ENCODE measurements at regions not wholly inside any gene's neighbourhood (a gene's known extent, or its start where the extent isn't known, plus 50 kb on each side); places are given as distances from the start of the nearest gene placed in this dataset.

GRCh38 chr2:166573391-166573790 is 79.3 kb upstream of the SCN7A start:
- Histone ChIP-seq H3K4me1 (ENCODE audit: control insufficient read depth, insufficient read depth, low read length) (no peaks in the 10 kb centered on the region), H3K27me3 (ENCODE audit: control insufficient read depth, insufficient read depth, low read length) (no peaks in the 10 kb centered on the region), H3K36me3 (ENCODE audit: control insufficient read depth, insufficient read depth, low read length) (no peaks in the 10 kb centered on the region), H3K27ac (ENCODE audit: low read length) (no peak overlapping the region), H3K4me3 (ENCODE audit: low read length) (no peak overlapping the region), H3K9me3 (ENCODE audit: control insufficient read depth, insufficient read depth, low read length) (no peaks in the 10 kb centered on the region)
- peak; percentile 16 for DNase-seq (ENCODE audit: low read depth, low spot score)
- WGBS (ENCODE audit: insufficient coverage, insufficient read length), result no CpG with 5 or more reads among the region's 3 CpGs

DNA sequence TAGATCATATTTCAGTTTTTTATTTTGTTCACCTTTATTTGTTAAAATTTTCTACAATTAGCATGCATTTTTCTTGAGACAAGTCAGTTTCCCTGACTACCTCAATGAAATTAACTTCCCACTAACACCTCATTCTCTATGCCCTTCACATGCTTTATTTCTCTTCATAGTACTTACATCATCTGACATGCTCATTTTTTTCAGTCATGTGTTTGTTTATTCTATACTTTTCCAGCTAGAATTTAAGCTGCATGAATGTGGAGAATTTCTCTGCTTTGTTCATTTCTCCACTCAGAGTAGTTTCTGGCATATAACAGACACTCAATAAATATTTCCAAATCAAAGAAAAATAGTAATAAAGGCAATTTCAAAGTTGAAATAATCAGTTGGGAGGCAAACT is 78.9 kb upstream of the SCN7A start:
- H3K4me3 ChIP-seq (ENCODE audit: low read length), result no peak overlapping the region
- no peaks in the 10 kb centered on the region for H3K36me3 ChIP-seq (ENCODE audit: control insufficient read depth, insufficient read depth, low read length)
- H3K27ac ChIP-seq (ENCODE audit: low read length), result no peak overlapping the region
- H3K4me1 ChIP-seq (ENCODE audit: control insufficient read depth, insufficient read depth, low read length), result no peaks in the 10 kb centered on the region
- no peaks in the 10 kb centered on the region for H3K9me3 ChIP-seq (ENCODE audit: control insufficient read depth, insufficient read depth, low read length)
- no peak for DNase-seq (ENCODE audit: low read depth, low spot score)
- no peaks in the 10 kb centered on the region for H3K27me3 ChIP-seq (ENCODE audit: control insufficient read depth, insufficient read depth, low read length)

DNA sequence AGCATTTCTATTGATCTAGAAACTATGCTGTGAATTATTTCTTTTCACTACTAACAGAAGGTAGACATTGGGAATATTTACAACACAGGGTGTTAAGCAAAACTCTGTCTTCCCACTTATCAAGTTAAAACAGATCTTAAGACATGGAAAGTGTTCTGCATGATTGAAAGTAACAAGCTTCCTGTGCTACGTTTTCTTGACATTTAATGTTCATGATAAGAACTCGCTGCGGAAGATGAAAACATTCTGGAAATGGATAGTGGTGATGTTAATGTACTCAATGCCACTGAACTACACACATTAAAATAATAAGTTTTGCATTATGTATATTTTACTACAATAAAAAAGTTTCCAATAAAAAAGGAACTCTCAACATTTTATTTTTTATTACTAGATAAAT is 74.4 kb upstream of the SCN7A start:
- no CpG with 5 or more reads among the region's 3 CpGs for WGBS (ENCODE audit: insufficient coverage, insufficient read length)
- DNase-seq (ENCODE audit: low read depth, low spot score), result no peak
- H3K36me3 ChIP-seq (ENCODE audit: control insufficient read depth, insufficient read depth, low read length), result no peaks in the 10 kb centered on the region

GRCh38 chr2:166565501-166565900 is 71.5 kb upstream of the SCN7A start:
- no peak for DNase-seq (ENCODE audit: low read depth, low spot score)
- no peaks in the 10 kb centered on the region for H3K27me3 ChIP-seq (ENCODE audit: control insufficient read depth, insufficient read depth, low read length)
- WGBS (ENCODE audit: insufficient coverage, insufficient read length), result no CpG with 5 or more reads among the region's 3 CpGs
- H3K36me3 ChIP-seq (ENCODE audit: control insufficient read depth, insufficient read depth, low read length), result no peaks in the 10 kb centered on the region
- H3K4me3 ChIP-seq (ENCODE audit: low read length), result no peak overlapping the region
- H3K9me3 ChIP-seq (ENCODE audit: control insufficient read depth, insufficient read depth, low read length), result no peaks in the 10 kb centered on the region
- H3K4me1 ChIP-seq (ENCODE audit: control insufficient read depth, insufficient read depth, low read length), result no peaks in the 10 kb centered on the region
- no peak overlapping the region for H3K27ac ChIP-seq (ENCODE audit: low read length)

More for the DNA sequence above, 74.4 kb upstream of the SCN7A start:
- no peak overlapping the region for H3K27ac ChIP-seq (ENCODE audit: low read length)
- no peaks in the 10 kb centered on the region for H3K9me3 ChIP-seq (ENCODE audit: control insufficient read depth, insufficient read depth, low read length)
- no peak overlapping the region for H3K4me3 ChIP-seq (ENCODE audit: low read length)
- H3K27me3 ChIP-seq (ENCODE audit: control insufficient read depth, insufficient read depth, low read length), result no peaks in the 10 kb centered on the region
- H3K4me1 ChIP-seq (ENCODE audit: control insufficient read depth, insufficient read depth, low read length), result no peaks in the 10 kb centered on the region

GRCh38 chr2:166563894-166564293 is 69.8 kb upstream of the SCN7A start:
- no peaks in the 10 kb centered on the region for H3K4me1 ChIP-seq (ENCODE audit: control insufficient read depth, insufficient read depth, low read length)
- no CpG with 5 or more reads among the region's 2 CpGs for WGBS (ENCODE audit: insufficient coverage, insufficient read length)
- H3K27ac ChIP-seq (ENCODE audit: low read length), result no peak overlapping the region
- DNase-seq (ENCODE audit: low read depth, low spot score), result no peak
- H3K9me3 ChIP-seq (ENCODE audit: control insufficient read depth, insufficient read depth, low read length), result no peaks in the 10 kb centered on the region
- H3K4me3 ChIP-seq (ENCODE audit: low read length), result no peak overlapping the region
- no peaks in the 10 kb centered on the region for H3K27me3 ChIP-seq (ENCODE audit: control insufficient read depth, insufficient read depth, low read length)
- no peaks in the 10 kb centered on the region for H3K36me3 ChIP-seq (ENCODE audit: control insufficient read depth, insufficient read depth, low read length)

DNA sequence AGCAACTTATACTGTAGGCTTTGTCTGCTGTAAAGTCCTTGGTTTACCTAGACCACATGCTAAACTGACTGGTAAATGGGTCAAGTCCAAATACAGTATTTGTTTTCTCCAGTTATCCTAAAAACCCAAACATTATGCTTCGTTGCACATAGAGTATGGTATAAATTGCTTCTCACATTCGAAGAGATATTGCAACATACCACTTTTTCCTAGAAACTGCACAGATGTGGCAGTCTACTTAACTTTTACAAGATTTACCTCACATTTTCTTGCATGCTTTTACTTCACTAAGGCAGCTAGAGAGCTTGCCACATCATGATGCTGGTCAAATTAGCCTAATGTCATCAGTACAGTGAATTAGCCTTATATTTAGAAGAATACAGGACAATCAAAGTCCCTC is 66.0 kb upstream of the SCN7A start:
- no peaks in the 10 kb centered on the region for H3K27me3 ChIP-seq (ENCODE audit: control insufficient read depth, insufficient read depth, low read length)
- no peak for DNase-seq (ENCODE audit: low read depth, low spot score)
- H3K27ac ChIP-seq (ENCODE audit: low read length), result no peak overlapping the region
- H3K4me3 ChIP-seq (ENCODE audit: low read length), result no peak overlapping the region
- H3K36me3 ChIP-seq (ENCODE audit: control insufficient read depth, insufficient read depth, low read length), result no peaks in the 10 kb centered on the region
- H3K9me3 ChIP-seq (ENCODE audit: control insufficient read depth, insufficient read depth, low read length), result no peaks in the 10 kb centered on the region
- H3K4me1 ChIP-seq (ENCODE audit: control insufficient read depth, insufficient read depth, low read length), result no peaks in the 10 kb centered on the region
- WGBS (ENCODE audit: insufficient coverage, insufficient read length), result no CpG with 5 or more reads among the region's 2 CpGs

GRCh38 chr2:166550923-166551322 is 56.9 kb upstream of the SCN7A start:
- H3K27me3 ChIP-seq (ENCODE audit: control insufficient read depth, insufficient read depth, low read length), result no peaks in the 10 kb centered on the region
- no peaks in the 10 kb centered on the region for H3K9me3 ChIP-seq (ENCODE audit: control insufficient read depth, insufficient read depth, low read length)
- no peak overlapping the region for H3K27ac ChIP-seq (ENCODE audit: low read length)

DNA sequence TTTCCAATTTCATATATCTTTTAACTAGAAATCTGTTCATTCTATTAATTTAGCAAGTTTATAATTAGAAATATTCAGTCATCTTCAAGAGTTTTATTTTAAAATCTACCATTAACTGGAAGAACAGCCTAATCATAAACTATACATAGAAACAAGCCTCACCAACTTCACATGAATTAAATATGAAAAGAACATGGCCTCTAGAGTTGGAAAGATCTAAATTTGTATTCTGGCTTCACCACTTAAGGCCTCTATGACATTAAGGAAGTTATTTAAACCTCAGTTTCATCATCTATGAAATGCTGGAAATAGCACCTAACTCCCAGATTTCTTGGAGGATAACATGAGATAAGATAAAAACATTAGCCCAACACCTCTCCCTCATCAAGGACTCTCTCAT is 51.4 kb upstream of the SCN7A start:
- no peak for DNase-seq (ENCODE audit: low read depth, low spot score)
- Histone ChIP-seq H3K9me3 (ENCODE audit: control insufficient read depth, insufficient read depth, low read length) (no peaks in the 10 kb centered on the region), H3K27ac (ENCODE audit: low read length) (no peak overlapping the region), H3K27me3 (ENCODE audit: control insufficient read depth, insufficient read depth, low read length) (no peaks in the 10 kb centered on the region), H3K36me3 (ENCODE audit: control insufficient read depth, insufficient read depth, low read length) (no peaks in the 10 kb centered on the region), H3K4me1 (ENCODE audit: control insufficient read depth, insufficient read depth, low read length) (no peaks in the 10 kb centered on the region), H3K4me3 (ENCODE audit: low read length) (no peak overlapping the region)

More at GRCh38 chr2:166550923-166551322, 56.9 kb upstream of the SCN7A start:
- no peak overlapping the region for H3K4me3 ChIP-seq (ENCODE audit: low read length)
- no peak for DNase-seq (ENCODE audit: low read depth, low spot score)
- no peaks in the 10 kb centered on the region for H3K36me3 ChIP-seq (ENCODE audit: control insufficient read depth, insufficient read depth, low read length)
- no peaks in the 10 kb centered on the region for H3K4me1 ChIP-seq (ENCODE audit: control insufficient read depth, insufficient read depth, low read length)
